HEK293T (cell line): ENCODE measurements at regions not wholly inside any gene's neighbourhood (a gene's known extent, or its start where the extent isn't known, plus 50 kb on each side); places are given as distances from the start of the nearest gene placed in this dataset.

ENCODE experiments used
- CTCF ChIA-PET: fragments of 350-600 bp; formaldehyde crosslinking; extraction: SDS; loops from one replicate; lab custom pipeline; 2021; ENCODE audit warnings: antibody characterized with exemption, inconsistent platforms; lab: Yijun Ruan, JAX
- POLR2A ChIA-PET: fragments of 350-600 bp; formaldehyde crosslinking; extraction: SDS; loops from one replicate; lab custom pipeline; 2020; ENCODE audit warnings: antibody characterized with exemption, inconsistent platforms; lab: Yijun Ruan, JAX
- DNase-seq: peaks from one replicate; pipeline ENCODE4 v3.0.0; 2012; ENCODE audit warnings: mixed read lengths; ENCODE audit errors: extremely low spot score
- ARNT ChIP-seq: fragments of 450-650 bp; IDR thresholded peaks from 2 replicates; pipeline ENCODE4 v1.6.1; 2017; ENCODE audit warnings: mild to moderate bottlenecking
- BHLHE40 ChIP-seq: fragments of 450-650 bp; IDR thresholded peaks from 2 replicates; pipeline ENCODE4 v1.6.1; 2016; ENCODE audit warnings: mild to moderate bottlenecking, moderate library complexity, borderline replicate concordance
- CTBP1 ChIP-seq: fragments of 450-650 bp; IDR thresholded peaks from 2 replicates; pipeline ENCODE4 v1.6.1; 2016; ENCODE audit warnings: borderline replicate concordance
- ELF4 ChIP-seq: fragments of 450-650 bp; IDR thresholded peaks from 2 replicates; pipeline ENCODE4 v1.6.1; 2017; ENCODE audit warnings: antibody characterized with exemption
- FOXA1 ChIP-seq: fragments of 450-650 bp; IDR thresholded peaks from 2 replicates; pipeline ENCODE4 v1.6.1; 2016; ENCODE audit warnings: mild to moderate bottlenecking
- FOXK2 ChIP-seq: fragments of 450-650 bp; IDR thresholded peaks from 2 replicates; pipeline ENCODE4 v1.6.1; 2016; ENCODE audit warnings: mild to moderate bottlenecking
- FOXM1 ChIP-seq: fragments of 450-650 bp; IDR thresholded peaks from 2 replicates; pipeline ENCODE4 v1.6.1; 2017; ENCODE audit warnings: mild to moderate bottlenecking, borderline replicate concordance
- HDGF ChIP-seq: fragments of 450-650 bp; IDR thresholded peaks from 2 replicates; pipeline ENCODE4 v1.6.1; 2017; ENCODE audit warnings: antibody characterized with exemption, borderline replicate concordance
- L3MBTL2 ChIP-seq: fragments of 450-650 bp; conservative IDR thresholded peaks from 2 replicates; pipeline ENCODE4 v1.6.1; 2016; ENCODE audit warnings: mild to moderate bottlenecking
- LEF1 ChIP-seq: fragments of 450-650 bp; IDR thresholded peaks from 2 replicates; pipeline ENCODE4 v1.6.1; 2017; ENCODE audit warnings: mild to moderate bottlenecking, borderline replicate concordance
- NFRKB ChIP-seq: fragments of 450-650 bp; IDR thresholded peaks from 2 replicates; pipeline ENCODE4 v1.6.1; 2016; ENCODE audit warnings: mild to moderate bottlenecking, moderate library complexity
- SP1 ChIP-seq: fragments of 450-650 bp; IDR thresholded peaks from 2 replicates; pipeline ENCODE4 v1.6.1; 2017
- SUZ12 ChIP-seq: fragments of 450-650 bp; IDR thresholded peaks from 2 replicates; pipeline ENCODE4 v1.6.1; 2016; ENCODE audit warnings: mild to moderate bottlenecking
- TARDBP ChIP-seq: fragments of 450-650 bp; IDR thresholded peaks from 2 replicates; pipeline ENCODE4 v1.6.1; 2016
- ZNF384 ChIP-seq: fragments of 450-650 bp; IDR thresholded peaks from 2 replicates; pipeline ENCODE4 v1.6.1; 2016
- TF ChIP-seq, protein P1 (sequence below): fragments of 450-650 bp; IDR thresholded peaks from 2 replicates; pipeline ENCODE4 v1.6.1; 2016

GRCh38 chr17:5753421-5753820 lies 169.1 kb upstream of the NLRP1 start:
- CTCF ChIA-PET, result interaction anchor here (0.5 to 0.6 kb wide), 2 partner anchors 93 to 432 kb away, joined by 3 read pairs; no protein-coding TSS in a partner anchor
- TF ChIP-seq SUZ12, result no peak
- no peak for TF ChIP-seq FOXA1
- no peak for TF ChIP-seq ARNT
- no peak for TF ChIP-seq L3MBTL2
- TF ChIP-seq SP1, result no peak
- no peak for TF ChIP-seq TARDBP
- TF ChIP-seq BHLHE40, result no peak
- no peak for TF ChIP-seq CTBP1
- POLR2A ChIA-PET, result no interaction called here
- DNase-seq, result no peak

- ChIA-PET CTCF (no interaction called here), POLR2A (no interaction called here)
- no peak for TF ChIP-seq NFRKB
- no peak for TF ChIP-seq ELF4
- no peak for DNase-seq
These were observed 173.1 kb upstream of the NLRP1 start for GRCh38 chr17:5757314-5757907.

DNA sequence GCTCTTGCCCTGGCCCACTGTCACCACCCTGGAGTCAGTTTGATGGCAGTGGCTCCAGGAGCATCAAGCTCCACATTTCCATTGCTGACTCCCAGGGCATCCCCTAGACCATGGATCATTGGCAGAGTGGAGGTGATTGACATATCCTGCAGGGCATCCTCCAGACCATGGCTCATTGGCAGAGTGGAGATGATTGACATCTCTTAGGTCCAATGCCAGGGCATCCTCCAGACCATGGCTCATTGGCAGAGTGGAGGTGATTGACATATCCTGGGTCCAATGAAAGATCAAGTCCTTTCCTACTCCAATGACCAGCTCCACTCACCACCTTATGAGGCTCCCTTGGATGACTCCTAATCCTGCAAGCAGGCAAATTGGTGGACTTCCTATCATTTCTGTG lies 174.3 kb upstream of the NLRP1 start:
- ChIA-PET POLR2A (no interaction called here), CTCF (interaction anchor here (0.5 kb wide), 1 partner anchor 40 kb away, joined by 3 read pairs; no protein-coding TSS in a partner anchor)
- no peak for DNase-seq
- TF ChIP-seq ARNT (no peak), SP1 (no peak), ZNF384 (no peak)
- TF ChIP-seq, protein P1, sequence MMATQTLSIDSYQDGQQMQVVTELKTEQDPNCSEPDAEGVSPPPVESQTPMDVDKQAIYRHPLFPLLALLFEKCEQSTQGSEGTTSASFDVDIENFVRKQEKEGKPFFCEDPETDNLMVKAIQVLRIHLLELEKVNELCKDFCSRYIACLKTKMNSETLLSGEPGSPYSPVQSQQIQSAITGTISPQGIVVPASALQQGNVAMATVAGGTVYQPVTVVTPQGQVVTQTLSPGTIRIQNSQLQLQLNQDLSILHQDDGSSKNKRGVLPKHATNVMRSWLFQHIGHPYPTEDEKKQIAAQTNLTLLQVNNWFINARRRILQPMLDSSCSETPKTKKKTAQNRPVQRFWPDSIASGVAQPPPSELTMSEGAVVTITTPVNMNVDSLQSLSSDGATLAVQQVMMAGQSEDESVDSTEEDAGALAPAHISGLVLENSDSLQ, result peak; percentile 96

DNA sequence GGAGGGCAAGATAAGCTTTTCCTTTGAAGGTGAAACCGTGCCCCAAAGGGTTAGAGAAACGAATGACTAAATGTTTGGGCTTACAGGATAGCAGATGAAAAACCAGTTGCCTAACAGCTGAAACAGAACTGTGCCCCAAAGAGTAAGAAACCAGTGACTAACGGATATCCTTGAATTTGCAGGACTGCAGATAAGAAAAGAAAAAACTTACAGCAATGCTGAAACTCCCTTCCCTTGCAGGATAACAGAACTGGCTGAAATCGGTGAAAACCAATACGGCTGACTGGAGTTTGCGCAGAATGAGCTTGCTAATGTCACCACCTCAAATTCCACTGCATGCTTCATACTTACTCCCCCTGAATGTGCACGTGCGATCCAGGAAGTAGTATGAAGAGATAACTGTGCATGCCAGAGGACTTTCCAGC lies 175.2 kb upstream of the NLRP1 start:
- POLR2A ChIA-PET, result no interaction called here
- CTCF ChIA-PET, result no interaction called here
- TF ChIP-seq FOXK2 (no peak), FOXA1 (no peak), BHLHE40 (no peak), ZNF384 (no peak), LEF1 (no peak), SUZ12 (no peak), SP1 (no peak), TARDBP (no peak), L3MBTL2 (no peak), NFRKB (no peak), ARNT (no peak), ELF4 (no peak), FOXM1 (no peak), CTBP1 (no peak), HDGF (no peak)
- TF ChIP-seq, protein P1, result no peak
- no peak for DNase-seq

- CTCF ChIA-PET, result no interaction called here
- POLR2A ChIA-PET, result no interaction called here
- TF ChIP-seq HDGF (no peak), LEF1 (no peak), NFRKB (no peak), L3MBTL2 (no peak), FOXA1 (no peak)
- DNase-seq, result no peak
These were observed 177.9 kb upstream of the NLRP1 start for GRCh38 chr17:5762191-5762590.

DNA sequence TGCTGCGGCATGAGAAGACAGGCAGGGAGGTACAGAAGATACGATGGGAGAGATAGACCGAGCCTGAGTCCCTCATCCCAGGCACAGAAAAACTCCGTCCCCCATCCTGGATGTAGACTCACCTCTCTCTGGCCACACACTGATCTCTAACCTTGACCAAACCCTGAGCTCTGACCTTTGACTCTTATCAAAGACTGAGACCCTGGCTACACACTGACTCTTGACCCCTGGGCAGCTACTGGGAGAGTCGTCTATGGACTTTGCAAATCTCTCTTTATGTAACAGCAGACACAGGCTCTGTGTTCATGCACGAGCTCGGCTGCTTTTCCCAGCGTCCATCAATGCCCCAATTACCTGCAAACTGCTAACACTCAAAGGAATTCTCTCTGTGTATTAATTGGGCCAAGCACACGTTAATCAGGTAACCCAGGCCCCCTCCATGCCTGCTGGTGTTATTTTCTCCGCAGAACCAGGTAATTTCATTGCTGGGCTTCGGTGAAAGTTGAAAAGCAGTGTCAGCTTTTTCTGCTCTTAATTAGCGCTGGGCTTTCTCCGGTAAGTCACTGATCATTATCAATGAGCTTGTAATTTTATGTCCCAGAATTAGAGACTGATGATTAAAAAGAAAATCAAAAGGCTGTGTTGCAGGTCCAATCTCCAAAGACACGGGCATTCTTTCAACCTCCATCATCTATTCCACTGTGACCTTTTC lies 179.4 kb upstream of the NLRP1 start:
- no peak for DNase-seq
- ChIA-PET POLR2A (no interaction called here), CTCF (no interaction called here)
- TF ChIP-seq CTBP1 (no peak), SUZ12 (no peak), BHLHE40 (no peak), LEF1 (no peak), FOXA1 (no peak), FOXM1 (no peak), FOXK2 (no peak), ARNT (no peak), ZNF384 (no peak)
- TF ChIP-seq, protein P1, result no peak
